GM19372 (cell line): ENCODE measurements at regions not wholly inside any gene's neighbourhood (a gene's known extent, or its start where the extent isn't known, plus 50 kb on each side); places are given as distances from the start of the nearest gene placed in this dataset.
"Not testable (repeated sequence)": the region's sequence is repeated elsewhere in the genome, so short reads cannot be mapped to it uniquely, and the experiment has no call there.

Experiments used
- ATAC-seq: cut with Tn5 transposase; IDR thresholded peaks from one replicate; pipeline ENCODE4 v1.9.1; 2021; ENCODE audit warnings: mild to moderate bottlenecking, low read depth, moderate library complexity; ENCODE audit not compliant: unreplicated experiment

DNA sequence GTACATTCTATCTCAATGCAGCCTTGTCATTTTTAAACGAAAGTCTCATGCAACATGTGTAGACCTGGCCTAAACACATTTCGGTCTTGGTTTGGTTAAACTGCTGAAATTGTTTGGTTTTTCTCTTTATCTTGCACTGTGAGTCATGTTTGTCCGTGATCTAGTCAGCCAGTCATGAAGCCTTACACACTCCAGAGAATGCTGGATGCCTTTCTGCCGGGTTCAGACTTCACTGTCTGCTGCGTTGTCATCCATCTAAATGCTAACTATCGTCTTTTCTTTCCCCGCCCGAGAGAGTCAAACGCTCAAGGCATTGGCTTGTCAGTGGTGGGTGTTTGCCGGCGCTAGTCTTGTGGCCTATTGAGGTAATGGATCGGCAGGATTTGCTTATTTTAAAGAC is 1194.6 kb upstream of the WWC1 start:
- no peak for ATAC-seq

DNA sequence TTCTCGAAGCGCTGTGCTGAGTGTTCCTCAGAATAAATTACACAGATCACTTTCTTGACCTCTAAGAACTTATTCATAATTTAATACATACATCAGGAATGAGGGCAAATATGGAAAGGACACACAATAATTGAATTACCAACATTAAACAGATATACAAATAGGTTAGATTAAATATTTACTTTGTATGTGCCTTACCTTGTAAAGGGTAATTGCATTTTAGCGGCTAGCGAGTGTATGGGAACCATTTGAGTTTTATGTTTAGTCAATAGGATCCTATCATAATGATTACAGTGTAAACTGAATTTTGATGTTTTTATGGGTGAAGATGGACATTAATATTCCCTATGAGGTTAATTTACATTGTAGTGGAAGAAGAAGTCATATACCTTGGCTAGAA is 1187.1 kb upstream of the WWC1 start:
- ATAC-seq: no peak

DNA sequence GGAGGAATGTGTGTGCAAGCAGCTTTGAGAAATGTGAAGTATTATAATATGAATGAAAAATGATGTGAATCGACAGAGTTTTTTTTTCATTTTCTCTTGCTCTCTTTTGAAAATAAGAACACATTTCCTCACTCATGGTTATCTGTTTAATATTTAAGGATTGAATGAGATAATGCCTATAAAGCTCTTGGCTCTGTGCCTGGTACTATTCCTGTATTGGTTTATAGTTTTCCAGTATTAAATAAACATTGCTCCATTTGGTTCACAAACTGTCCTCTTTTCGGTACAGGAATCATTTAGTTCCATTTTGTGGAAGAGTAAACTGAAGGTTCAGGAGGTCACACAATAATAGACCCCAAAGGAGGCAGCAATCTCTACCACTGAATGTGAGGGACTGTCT is 1185.5 kb upstream of the WWC1 start:
- no peak for ATAC-seq

DNA sequence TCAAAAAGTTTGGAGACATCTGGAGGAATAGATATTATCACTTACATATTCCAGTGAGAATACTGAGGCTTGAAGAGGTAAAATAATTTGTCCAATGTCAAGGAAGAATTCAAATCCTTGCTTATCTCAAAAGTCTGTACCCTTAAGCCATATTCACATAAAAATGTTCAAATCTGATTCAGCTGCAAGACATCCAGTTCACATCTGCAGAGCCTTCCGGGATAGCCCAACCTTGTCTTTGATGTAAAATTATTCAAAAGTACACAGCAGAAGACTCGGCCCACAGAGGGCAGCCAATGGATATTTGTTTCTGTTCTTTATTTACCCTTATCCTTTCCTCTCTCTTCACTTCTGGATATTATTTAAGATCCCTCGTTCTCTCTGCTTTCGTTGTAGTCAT is 1183.8 kb upstream of the WWC1 start:
- ATAC-seq: no peak

DNA sequence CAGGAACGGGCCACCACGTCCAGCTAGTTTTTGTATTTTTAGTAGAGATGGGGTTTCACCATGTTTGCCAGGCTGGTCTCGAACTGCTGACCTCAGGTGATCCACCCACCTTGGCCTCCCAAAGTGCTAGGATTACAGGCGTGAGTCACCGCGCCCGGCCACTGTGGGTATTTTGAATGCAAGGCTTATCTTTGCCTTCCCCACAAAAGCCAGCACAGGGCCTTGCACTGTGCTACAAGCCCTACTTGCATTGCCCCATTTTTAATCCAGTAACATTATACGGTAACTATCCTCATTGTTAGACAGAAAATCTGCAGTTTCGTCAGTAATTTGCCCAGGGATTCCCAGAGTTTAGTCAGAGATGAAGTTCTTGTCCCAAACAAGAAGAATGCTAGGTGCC is 1183.2 kb upstream of the WWC1 start:
- ATAC-seq: not testable (repeated sequence)

DNA sequence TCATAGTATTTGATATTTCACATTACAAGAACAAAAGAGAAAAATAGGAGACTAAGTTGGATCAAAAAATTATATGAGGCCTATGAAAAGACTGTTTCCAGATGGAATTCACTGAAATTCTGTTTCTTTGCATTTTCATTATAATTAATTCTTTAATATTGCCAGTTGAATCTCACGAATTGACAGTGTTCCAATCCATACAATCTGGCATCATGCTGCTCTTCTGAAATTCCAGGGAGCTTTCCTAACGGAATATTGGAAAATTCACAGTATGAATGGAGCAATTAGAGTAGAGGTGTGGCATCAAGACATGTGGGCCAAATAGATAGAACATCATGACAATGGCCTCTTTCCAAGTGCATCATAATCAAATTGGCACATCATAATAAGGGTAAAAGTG is 1178.9 kb upstream of the WWC1 start:
- ATAC-seq: no peak

DNA sequence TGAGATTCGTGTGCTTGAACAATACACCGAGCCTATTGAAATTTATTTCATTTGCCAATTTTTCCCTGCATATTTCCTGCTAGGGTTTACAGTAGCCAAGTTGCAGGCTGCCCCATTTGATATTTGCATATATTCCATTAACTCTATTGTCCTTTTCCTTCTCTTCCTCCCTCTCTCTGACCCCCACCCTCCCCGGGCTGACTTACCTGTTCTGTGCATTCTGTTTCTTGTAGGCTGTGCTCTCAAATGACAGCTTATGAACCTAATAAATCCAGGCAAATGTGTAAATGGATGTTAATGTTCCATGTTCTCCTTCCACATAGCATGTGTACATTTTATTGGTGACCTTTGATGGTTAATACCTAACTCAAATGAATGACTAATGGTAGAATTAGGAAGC is 1169.2 kb upstream of the WWC1 start:
- ATAC-seq: no peak

DNA sequence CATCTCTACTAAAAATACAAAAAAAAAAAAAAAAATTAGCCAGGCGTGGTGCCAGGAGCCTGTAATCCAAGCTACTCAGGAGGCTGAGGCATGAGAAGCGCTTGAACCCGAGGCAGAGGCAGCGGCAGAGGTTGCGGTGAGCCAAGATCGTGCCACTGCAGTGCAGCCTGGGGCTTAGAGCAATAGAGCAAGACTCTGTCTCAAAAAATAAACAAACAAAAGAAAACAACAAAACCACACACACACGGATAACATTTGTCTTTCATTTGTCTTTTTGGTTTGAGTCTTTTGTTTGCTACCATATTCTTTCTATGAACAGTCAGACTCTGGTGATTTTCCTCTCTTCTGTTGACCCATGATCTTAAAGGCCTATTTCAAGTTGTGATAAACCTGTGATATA is 1168.3 kb upstream of the WWC1 start:
- no peak for ATAC-seq

DNA sequence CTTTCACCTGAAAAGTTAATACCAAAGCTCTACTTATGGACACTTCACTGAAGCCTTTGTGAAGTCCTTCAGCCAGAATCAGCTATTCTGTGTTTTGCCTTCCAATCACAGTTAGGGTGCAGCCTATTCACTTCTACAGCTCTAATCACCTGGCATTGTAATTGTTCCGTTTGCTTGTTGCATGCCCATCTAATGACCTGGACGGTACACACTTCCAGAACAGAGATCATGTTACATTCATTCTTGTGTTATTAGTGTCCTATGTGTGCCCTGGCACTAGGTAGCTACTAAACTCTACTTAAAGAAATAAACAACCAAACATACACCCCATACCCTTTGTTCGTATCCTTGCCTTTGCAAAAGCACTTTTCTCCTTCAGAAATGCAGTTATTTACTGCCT is 1162.9 kb upstream of the WWC1 start:
- ATAC-seq: no peak

DNA sequence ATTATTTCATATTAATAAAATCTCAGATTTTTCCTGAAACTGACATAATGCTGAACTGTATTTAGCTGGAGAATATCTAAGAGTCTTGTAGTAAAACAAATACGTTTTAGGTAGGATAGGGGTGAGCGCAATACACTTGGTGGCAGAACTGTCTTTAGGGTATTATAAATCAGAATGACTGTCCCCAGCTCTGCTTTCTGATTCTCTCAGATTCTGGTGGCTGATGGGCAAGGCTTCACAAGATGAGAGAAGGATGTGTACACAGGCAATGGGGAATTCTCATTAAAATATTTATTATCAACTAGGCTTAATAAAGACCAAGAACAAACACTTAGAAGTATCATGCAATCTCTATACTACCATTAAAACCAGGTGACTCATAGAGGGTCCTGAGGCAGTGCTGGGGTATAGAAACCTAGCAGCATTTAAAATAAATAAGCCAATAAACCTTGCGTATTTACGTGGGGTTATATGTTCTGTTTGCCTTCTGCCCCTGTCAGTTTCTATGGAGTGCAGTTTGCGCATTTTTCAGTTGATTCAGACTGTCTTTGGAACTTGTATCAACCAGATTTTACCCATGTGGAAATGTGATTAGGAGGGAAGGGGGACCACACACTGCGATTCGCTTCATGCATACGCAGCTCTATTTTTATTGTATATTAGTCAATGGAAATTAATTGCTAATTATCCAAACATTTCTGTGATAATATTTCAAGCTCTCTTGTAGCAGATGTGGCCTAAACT is 1150.7 kb upstream of the WWC1 start:
- no peak for ATAC-seq

DNA sequence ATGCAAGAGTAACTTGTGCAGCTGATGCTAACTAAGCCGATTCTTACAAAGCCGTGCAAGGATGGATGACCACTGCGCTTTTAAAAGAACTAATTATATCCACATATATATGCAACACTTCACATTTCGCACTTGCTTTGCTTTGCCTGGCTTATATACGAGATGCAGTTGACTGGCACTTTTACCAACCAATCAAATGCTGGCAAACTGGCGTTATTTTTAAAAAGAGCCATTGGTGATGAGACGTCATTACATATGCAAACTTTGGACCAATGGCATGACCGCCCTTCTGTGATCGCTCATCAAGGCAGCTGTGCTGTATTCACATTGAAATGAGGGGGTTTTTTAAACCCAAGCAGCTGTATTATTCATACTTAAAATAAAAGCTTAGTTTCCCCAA is 1147.7 kb upstream of the WWC1 start:
- ATAC-seq: no peak

DNA sequence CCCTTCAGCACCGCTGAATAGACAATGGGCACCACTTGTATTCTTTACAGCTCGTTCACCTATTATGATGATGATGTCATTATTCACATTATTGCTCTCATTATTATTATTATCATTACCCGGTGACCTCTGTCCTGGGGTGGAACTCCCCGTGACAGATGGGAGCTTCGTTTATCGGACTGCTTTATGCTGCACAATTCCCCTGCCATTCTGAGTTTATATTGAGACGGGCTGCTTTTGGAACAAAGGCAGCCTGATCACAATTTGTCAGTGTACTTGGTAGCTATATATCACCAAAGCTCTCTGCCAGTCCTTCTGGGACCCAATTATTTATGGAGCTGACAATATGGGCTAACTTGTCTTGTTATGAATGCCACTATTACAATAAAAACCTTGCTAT is 1145.6 kb upstream of the WWC1 start:
- ATAC-seq: no peak

DNA sequence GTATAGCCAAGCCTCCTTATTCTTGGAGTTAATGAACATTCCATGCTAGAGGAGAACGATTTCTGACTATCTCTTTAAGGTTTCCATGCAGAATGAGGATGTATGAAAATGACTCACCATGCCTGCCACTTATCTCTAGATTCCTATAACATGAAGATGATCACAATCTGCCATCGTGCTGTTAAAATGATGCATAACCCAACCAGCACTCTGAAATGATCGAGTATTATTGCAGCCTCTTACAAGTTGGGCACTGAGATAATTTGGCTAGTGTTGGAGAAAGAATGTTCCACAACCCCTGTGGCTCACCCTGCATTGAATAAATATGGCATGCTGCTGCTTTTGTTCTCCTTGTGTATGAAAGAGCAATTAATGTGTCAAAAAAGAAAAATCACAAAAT is 1143.6 kb upstream of the WWC1 start:
- ATAC-seq: no peak

DNA sequence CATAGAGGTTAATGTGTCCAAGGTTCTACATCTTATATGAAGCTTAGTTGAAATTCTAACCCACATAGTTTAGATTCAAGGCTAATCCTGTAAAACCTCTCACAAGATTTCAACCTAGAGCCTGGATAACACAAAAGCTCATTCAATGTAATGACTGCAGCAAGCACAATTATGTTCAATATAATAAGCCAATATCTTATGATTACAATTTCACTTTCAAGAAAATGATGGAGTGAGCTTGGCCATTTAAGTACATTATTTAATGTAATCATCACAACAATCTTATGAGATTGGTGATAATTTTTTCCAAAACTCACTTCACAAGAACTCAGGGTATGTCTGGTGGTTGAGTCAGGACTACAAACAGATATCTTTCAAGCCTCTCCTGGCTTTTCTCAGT is 1140.8 kb upstream of the WWC1 start:
- no peak for ATAC-seq

DNA sequence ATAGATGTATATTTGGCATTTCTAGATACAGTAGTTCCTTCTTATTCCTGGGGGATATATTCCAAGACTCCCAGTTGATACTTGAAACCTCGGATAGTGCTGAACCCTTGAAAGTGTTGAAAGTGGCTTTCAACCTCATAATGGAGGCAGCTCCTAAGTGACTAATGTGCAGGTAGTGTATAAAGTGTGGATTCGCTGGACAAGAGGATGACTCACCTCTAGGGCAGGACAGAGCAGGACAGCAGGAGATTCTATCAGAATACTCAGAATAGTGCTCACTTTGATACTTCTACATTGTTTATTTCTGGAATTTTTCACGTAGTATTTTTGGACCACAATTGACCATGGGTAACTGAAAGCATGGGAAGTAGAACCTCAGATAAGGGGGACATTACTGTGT is 1138.9 kb upstream of the WWC1 start:
- ATAC-seq: no peak

DNA sequence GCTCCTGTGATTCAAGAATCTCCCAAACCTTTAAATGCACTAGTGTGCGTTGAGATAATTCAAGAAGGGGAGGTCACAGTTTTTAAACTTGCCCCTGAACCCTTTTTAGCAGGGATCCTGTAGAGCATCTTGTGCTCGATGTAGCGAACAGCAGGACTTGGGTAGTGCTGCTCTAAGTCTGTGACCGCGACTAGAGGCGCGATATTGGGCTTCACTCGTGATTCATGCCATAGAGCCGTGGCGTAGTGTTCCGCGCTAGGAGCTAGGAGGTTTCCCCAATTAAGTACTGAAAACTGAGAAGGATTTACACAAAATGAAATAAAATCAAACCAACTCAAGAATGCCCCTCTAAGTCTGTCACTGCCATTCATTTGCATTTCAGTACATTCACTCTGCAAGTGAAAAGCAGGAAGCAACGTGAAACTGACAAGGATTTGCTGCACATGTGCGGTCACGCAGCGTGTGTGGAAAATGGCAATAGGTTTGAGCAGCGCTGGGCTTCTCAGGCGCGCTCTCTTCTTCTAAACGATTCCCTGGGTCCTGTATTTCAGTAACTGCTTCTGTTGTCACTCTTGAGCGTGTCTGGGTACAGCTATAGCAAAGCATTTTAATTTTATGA is 1135.9 kb upstream of the WWC1 start:
- no peak for ATAC-seq

DNA sequence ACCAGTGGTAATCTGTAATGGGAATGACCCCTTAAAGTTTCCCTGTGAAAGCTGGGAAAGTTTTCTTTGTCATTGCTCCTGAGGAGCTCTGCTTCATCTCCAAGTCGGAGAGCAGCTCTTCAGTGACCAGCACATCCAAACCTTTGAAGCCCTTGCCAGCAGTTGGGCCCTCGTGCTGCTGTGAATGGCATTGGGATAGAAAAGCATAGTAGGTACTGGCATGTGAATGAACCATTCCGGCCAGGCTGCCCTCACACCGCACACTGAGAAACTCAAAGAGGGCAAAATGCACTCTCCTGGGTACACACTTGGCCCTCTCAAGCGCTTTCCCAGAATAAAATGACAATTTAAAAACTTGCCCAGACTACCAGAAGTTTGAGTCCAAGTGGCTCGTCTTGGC is 1135.0 kb upstream of the WWC1 start:
- no peak for ATAC-seq

DNA sequence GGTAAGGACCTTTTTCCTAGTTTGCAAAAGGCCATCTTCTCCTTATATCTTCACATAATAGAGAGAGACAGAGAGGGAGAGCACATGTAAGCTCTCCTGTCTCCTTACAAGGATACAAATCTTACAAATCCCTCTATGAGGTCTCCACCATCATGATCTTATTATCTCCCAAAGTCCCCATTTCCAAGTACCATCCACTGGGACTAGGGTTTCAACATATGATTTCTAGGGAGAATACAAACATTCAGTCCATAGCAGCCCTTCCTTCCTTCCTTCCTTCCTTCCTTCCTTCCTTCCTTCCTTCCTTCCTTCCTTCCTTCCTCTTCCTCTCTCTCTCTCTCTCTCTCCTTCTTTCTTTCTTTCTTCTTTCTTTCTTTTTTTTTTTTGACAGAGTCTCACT is 1132.9 kb upstream of the WWC1 start:
- no peak for ATAC-seq

DNA sequence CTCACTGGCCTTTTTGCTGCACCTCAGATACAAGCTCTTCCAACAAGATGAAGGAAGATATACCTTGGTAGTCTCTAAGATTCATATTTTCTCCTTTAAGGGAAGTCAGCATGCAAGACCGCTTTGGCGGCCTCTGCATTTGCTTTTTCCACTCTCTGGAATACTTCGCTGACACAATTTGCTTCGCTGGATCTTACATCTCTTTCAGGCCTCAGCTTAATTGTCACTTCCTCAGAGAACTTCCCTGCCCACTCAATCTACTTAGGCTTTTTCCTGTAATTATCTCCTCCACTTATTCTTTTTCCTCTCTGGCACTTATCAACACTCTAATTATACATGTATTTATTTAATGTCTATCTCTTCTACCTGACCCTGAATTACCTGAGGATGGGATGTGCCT is 1131.1 kb upstream of the WWC1 start:
- ATAC-seq: no peak

DNA sequence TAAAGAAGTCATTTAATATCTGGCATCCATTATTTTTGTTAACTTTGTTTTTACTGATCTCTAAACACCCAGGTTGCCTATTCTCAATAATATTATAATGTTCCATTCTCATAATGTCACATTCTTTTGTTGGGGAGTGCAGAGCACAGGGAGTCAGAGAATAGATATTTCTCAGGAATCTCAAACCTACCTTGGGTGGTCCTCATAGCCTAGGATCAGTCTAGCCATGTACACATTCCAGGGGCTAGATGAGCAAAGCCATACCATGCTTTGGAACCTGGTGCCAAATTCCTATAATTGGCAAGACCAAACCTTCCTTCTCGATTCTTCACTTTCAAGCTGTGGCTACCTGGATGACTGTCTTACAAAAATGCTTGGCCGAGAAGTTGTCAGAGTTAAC is 1124.7 kb upstream of the WWC1 start:
- ATAC-seq: no peak

DNA sequence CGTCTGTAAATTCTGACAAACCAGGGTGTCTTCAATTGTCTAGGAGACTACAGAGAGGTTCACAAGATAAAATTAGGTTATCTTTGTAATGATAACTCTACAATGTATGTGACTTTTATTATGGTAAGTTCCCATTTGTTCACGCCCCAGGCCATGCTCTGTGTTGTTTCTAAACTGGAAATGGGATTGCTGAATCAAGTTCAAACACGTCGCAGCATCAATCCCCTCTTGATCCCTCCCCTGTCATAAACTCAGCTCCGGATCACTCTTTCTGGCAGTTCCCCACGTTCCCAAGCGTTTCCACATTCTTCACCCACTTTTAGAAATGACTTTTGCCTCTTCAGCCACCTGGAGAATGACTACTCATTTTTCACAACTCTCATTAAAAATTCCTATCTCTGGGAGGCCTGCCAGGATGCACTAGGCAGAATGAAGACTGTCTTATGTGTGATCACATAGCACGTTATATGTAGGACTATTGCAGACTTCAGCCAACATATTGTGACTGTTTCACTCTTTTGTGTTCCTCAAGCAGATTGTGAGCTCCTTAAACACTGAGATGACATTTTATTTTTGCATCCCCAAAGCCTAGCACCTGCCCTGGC is 1124.2 kb upstream of the WWC1 start:
- no peak for ATAC-seq

DNA sequence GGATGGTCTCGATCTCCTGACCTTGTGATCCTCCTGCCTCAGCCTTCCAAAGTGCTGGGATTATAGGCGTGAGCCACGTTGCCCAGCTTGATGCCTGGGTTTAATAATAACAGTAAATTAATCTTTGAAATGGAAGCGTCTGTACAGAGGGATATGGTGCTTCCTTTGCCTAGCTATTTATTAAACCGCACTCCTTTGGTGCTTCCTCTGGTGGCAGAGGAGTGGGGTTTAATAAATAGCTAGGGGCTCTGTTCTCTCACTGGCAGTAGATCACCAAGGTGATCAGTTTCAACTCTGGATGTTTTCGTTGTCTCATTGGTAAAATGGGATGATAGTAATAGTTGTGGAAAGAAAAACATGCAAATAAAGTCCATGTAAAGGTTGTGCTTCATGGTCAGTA is 1122.5 kb upstream of the WWC1 start:
- ATAC-seq: no peak
